ENCODE measurements at regions not wholly inside any gene's neighbourhood (a gene's known extent, or its start where the extent isn't known, plus 50 kb on each side); places are given as distances from the start of the nearest gene placed in this dataset.

- no peak overlapping the region for H3K4me3 ChIP-seq (ENCODE audit: low read length)
- WGBS (ENCODE audit: extremely low coverage, insufficient coverage, low lambda C conversion rate), result no CpG with 5 or more reads among the region's 6 CpGs
- H2BK15ac ChIP-seq (replicated peaks; ENCODE audit: low read depth), result no peak overlapping the region
- peaks cover 13% of the 10 kb centered on the region for H3K4me1 ChIP-seq (ENCODE audit: control insufficient read depth, low read depth, low read length)
- no peak overlapping the region for H3K9ac ChIP-seq (ENCODE audit: low read length)
- H3K36me3 ChIP-seq (ENCODE audit: control insufficient read depth, insufficient read depth, low read length), result no peaks in the 10 kb centered on the region
- H3K23ac ChIP-seq (ENCODE audit: low read length), result no peak overlapping the region
- no peak overlapping the region for H2BK5ac ChIP-seq (ENCODE audit: low read length)
- no peak overlapping the region for H4K8ac ChIP-seq (ENCODE audit: low read depth, low read length)
- no peak overlapping the region for H4K5ac ChIP-seq (ENCODE audit: low read length)
- H3K4me2 ChIP-seq (ENCODE audit: low read length), result no peak overlapping the region
- H3K79me2 ChIP-seq (ENCODE audit: control insufficient read depth, insufficient read depth, low read length), result no peaks in the 10 kb centered on the region
- H3K27ac ChIP-seq (ENCODE audit: low read depth, low read length), result no peak overlapping the region
- H2AK5ac ChIP-seq (ENCODE audit: low read length), result no peak overlapping the region
- no peak overlapping the region for H3K56ac ChIP-seq (ENCODE audit: low read length)
- H3K27me3 ChIP-seq (ENCODE audit: insufficient read depth, low read length, poor library complexity), result no peaks in the 10 kb centered on the region
- H2BK120ac ChIP-seq (ENCODE audit: low read depth, low read length), result no peak overlapping the region
- H3K79me1 ChIP-seq (ENCODE audit: low read length), result no peaks in the 10 kb centered on the region
- H3K4ac ChIP-seq (ENCODE audit: low read depth, low read length), result no peak overlapping the region
- peak overlapping the region; percentile 11 for H3K18ac ChIP-seq (ENCODE audit: low read length)
- DNase-seq, result peak; percentile 70
These were observed 161.5 kb upstream of the PFN2 start for GRCh38 chr3:150132101-150132749.

- H3K79me2 ChIP-seq (ENCODE audit: control insufficient read depth, insufficient read depth, low read length), result no peaks in the 10 kb centered on the region
- H3K79me1 ChIP-seq (ENCODE audit: low read length), result no peaks in the 10 kb centered on the region
- H3K23ac ChIP-seq (ENCODE audit: low read length), result no peak overlapping the region
- no peak overlapping the region for H3K56ac ChIP-seq (ENCODE audit: low read length)
- no CpG with 5 or more reads among the region's 3 CpGs for WGBS (ENCODE audit: extremely low coverage, insufficient coverage, low lambda C conversion rate)
- H3K4me3 ChIP-seq (ENCODE audit: low read length), result no peak overlapping the region
- H4K5ac ChIP-seq (ENCODE audit: low read length), result no peak overlapping the region
- H3K4ac ChIP-seq (ENCODE audit: low read depth, low read length), result no peak overlapping the region
- no peak overlapping the region for H3K18ac ChIP-seq (ENCODE audit: low read length)
- no peak overlapping the region for H3K27ac ChIP-seq (ENCODE audit: low read depth, low read length)
- no peak overlapping the region for H3K9ac ChIP-seq (ENCODE audit: low read length)
- peaks cover 13% of the 10 kb centered on the region for H3K4me1 ChIP-seq (ENCODE audit: control insufficient read depth, low read depth, low read length)
- no peak overlapping the region for H2BK15ac ChIP-seq (replicated peaks; ENCODE audit: low read depth)
- no peak overlapping the region for H2BK5ac ChIP-seq (ENCODE audit: low read length)
- no peak overlapping the region for H2AK5ac ChIP-seq (ENCODE audit: low read length)
- no peaks in the 10 kb centered on the region for H3K27me3 ChIP-seq (ENCODE audit: insufficient read depth, low read length, poor library complexity)
- H3K4me2 ChIP-seq (ENCODE audit: low read length), result no peak overlapping the region
- no peak overlapping the region for H4K8ac ChIP-seq (ENCODE audit: low read depth, low read length)
- H3K36me3 ChIP-seq (ENCODE audit: control insufficient read depth, insufficient read depth, low read length), result no peaks in the 10 kb centered on the region
- no peak for DNase-seq
- no peak overlapping the region for H2BK120ac ChIP-seq (ENCODE audit: low read depth, low read length)
These were observed 161.0 kb upstream of the PFN2 start for GRCh38 chr3:150131663-150132062.

GRCh38 chr3:150130404-150131100 lies 159.9 kb upstream of the PFN2 start:
- H3K79me1 ChIP-seq (ENCODE audit: low read length), result no peaks in the 10 kb centered on the region
- H3K36me3 ChIP-seq (ENCODE audit: control insufficient read depth, insufficient read depth, low read length), result no peaks in the 10 kb centered on the region
- no peak overlapping the region for H3K23ac ChIP-seq (ENCODE audit: low read length)
- peak overlapping the region; percentile 20 for H3K56ac ChIP-seq (ENCODE audit: low read length)
- no peak overlapping the region for H2BK15ac ChIP-seq (replicated peaks; ENCODE audit: low read depth)
- no peaks in the 10 kb centered on the region for H3K79me2 ChIP-seq (ENCODE audit: control insufficient read depth, insufficient read depth, low read length)
- no peak overlapping the region for H3K4me2 ChIP-seq (ENCODE audit: low read length)
- H3K27me3 ChIP-seq (ENCODE audit: insufficient read depth, low read length, poor library complexity), result no peaks in the 10 kb centered on the region
- peak; percentile 93 for DNase-seq
- H3K27ac ChIP-seq (ENCODE audit: low read depth, low read length), result peak overlapping the region; percentile 37
- H3K18ac ChIP-seq (ENCODE audit: low read length), result peak overlapping the region; percentile 60
- no peak overlapping the region for H4K8ac ChIP-seq (ENCODE audit: low read depth, low read length)
- peak overlapping the region; percentile 50 for H2AK5ac ChIP-seq (ENCODE audit: low read length)
- WGBS (ENCODE audit: extremely low coverage, insufficient coverage, low lambda C conversion rate), result no CpG with 5 or more reads among the region's 5 CpGs
- peak overlapping the region; percentile 44 for H2BK5ac ChIP-seq (ENCODE audit: low read length)
- H2BK120ac ChIP-seq (ENCODE audit: low read depth, low read length), result no peak overlapping the region
- no peak overlapping the region for H4K5ac ChIP-seq (ENCODE audit: low read length)
- peak overlapping the region; percentile 1 for H3K4ac ChIP-seq (ENCODE audit: low read depth, low read length)
- no peak overlapping the region for H3K9ac ChIP-seq (ENCODE audit: low read length)
- no peak overlapping the region for H3K4me3 ChIP-seq (ENCODE audit: low read length)
- peaks cover 13% of the 10 kb centered on the region for H3K4me1 ChIP-seq (ENCODE audit: control insufficient read depth, low read depth, low read length)

- no peak for DNase-seq
- Histone ChIP-seq H2BK5ac (ENCODE audit: low read length) (no peak overlapping the region), H3K56ac (ENCODE audit: low read length) (peak overlapping the region; percentile 19), H3K4ac (ENCODE audit: low read depth, low read length) (no peak overlapping the region), H4K5ac (ENCODE audit: low read length) (no peak overlapping the region), H3K36me3 (ENCODE audit: control insufficient read depth, insufficient read depth, low read length) (no peaks in the 10 kb centered on the region), H2AK5ac (ENCODE audit: low read length) (no peak overlapping the region), H3K23ac (ENCODE audit: low read length) (no peak overlapping the region), H2BK15ac (replicated peaks; ENCODE audit: low read depth) (no peak overlapping the region), H3K4me1 (ENCODE audit: control insufficient read depth, low read depth, low read length) (peaks cover 13% of the 10 kb centered on the region), H3K9ac (ENCODE audit: low read length) (no peak overlapping the region), H4K8ac (ENCODE audit: low read depth, low read length) (no peak overlapping the region), H3K27me3 (ENCODE audit: insufficient read depth, low read length, poor library complexity) (no peaks in the 10 kb centered on the region), H3K79me2 (ENCODE audit: control insufficient read depth, insufficient read depth, low read length) (no peaks in the 10 kb centered on the region), H3K18ac (ENCODE audit: low read length) (no peak overlapping the region), H2BK120ac (ENCODE audit: low read depth, low read length) (no peak overlapping the region), H3K4me3 (ENCODE audit: low read length) (no peak overlapping the region), H3K79me1 (ENCODE audit: low read length) (no peaks in the 10 kb centered on the region), H3K27ac (ENCODE audit: low read depth, low read length) (no peak overlapping the region), H3K4me2 (ENCODE audit: low read length) (no peak overlapping the region)
- no CpG with 5 or more reads among the region's 4 CpGs for WGBS (ENCODE audit: extremely low coverage, insufficient coverage, low lambda C conversion rate)
These were observed 158.5 kb upstream of the PFN2 start for GRCh38 chr3:150129166-150129565.

GRCh38 chr3:150128126-150128525 lies 157.4 kb upstream of the PFN2 start:
- no peaks in the 10 kb centered on the region for H3K79me2 ChIP-seq (ENCODE audit: control insufficient read depth, insufficient read depth, low read length)
- no peak overlapping the region for H3K9ac ChIP-seq (ENCODE audit: low read length)
- no peak overlapping the region for H3K23ac ChIP-seq (ENCODE audit: low read length)
- no peak overlapping the region for H3K4me2 ChIP-seq (ENCODE audit: low read length)
- H2BK5ac ChIP-seq (ENCODE audit: low read length), result no peak overlapping the region
- no peak overlapping the region for H3K4ac ChIP-seq (ENCODE audit: low read depth, low read length)
- no CpG with 5 or more reads among the region's 3 CpGs for WGBS (ENCODE audit: extremely low coverage, insufficient coverage, low lambda C conversion rate)
- H3K36me3 ChIP-seq (ENCODE audit: control insufficient read depth, insufficient read depth, low read length), result no peaks in the 10 kb centered on the region
- H3K27me3 ChIP-seq (ENCODE audit: insufficient read depth, low read length, poor library complexity), result no peaks in the 10 kb centered on the region
- no peak overlapping the region for H2AK5ac ChIP-seq (ENCODE audit: low read length)
- no peak overlapping the region for H2BK15ac ChIP-seq (replicated peaks; ENCODE audit: low read depth)
- no peak overlapping the region for H3K4me3 ChIP-seq (ENCODE audit: low read length)
- H4K5ac ChIP-seq (ENCODE audit: low read length), result no peak overlapping the region
- no peak overlapping the region for H4K8ac ChIP-seq (ENCODE audit: low read depth, low read length)
- no peaks in the 10 kb centered on the region for H3K79me1 ChIP-seq (ENCODE audit: low read length)
- no peak for DNase-seq
- H3K18ac ChIP-seq (ENCODE audit: low read length), result no peak overlapping the region
- H2BK120ac ChIP-seq (ENCODE audit: low read depth, low read length), result peak overlapping the region; percentile 24
- no peak overlapping the region for H3K27ac ChIP-seq (ENCODE audit: low read depth, low read length)
- no peak overlapping the region for H3K56ac ChIP-seq (ENCODE audit: low read length)
- H3K4me1 ChIP-seq (ENCODE audit: control insufficient read depth, low read depth, low read length), result peaks cover 13% of the 10 kb centered on the region

Measured in mesendoderm (in vitro differentiated cells).